AML-193 (cell line): ENCODE measurements at regions not wholly inside any gene's neighbourhood (a gene's known extent, or its start where the extent isn't known, plus 50 kb on each side); places are given as distances from the start of the nearest gene placed in this dataset.

ENCODE experiments used
- DNase-seq, 2 experiments: peaks; one replicate each; lab custom pipeline; 2025; lab: John Stamatoyannopoulos, UW

DNA sequence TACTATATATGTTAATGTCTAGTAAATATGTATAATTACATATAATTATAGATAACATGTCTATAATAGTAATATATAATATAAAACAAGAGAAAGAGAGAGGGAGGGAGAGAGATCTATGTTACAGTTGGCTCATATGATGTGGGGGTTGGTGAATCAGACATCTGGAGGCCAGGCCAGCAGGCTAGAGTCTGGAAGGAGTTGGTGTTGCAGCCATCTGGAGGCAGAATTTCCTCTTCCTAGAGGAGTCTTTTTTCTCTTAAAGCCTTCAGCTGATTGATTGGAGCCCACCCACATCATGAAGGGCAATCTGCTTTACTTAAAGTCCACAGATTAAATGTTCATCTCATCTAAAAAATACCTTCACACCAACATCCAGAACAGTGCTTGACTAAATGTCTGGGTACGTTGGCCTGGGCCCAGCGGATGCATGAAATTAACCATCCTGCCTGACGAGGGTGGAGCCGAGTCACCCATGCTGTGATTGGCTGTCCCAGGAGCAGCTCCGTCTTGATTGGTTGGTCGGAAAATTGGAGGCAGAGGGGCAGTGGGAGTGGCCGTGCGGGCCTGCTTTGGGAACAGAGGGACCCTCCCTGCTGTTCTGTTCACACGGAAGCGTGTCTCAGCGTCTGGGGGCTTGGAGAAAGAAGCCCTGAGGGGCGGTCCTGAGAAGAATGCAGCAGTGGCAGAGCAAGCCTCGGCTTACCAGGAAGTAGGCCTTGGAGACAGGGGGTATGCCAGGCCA, 392.4 kb downstream of the QKI start:
- DNase-seq: no peak

GRCh38 chr6:163804991-163805390, 390.5 kb downstream of the QKI start:
- DNase-seq: no peak

DNA sequence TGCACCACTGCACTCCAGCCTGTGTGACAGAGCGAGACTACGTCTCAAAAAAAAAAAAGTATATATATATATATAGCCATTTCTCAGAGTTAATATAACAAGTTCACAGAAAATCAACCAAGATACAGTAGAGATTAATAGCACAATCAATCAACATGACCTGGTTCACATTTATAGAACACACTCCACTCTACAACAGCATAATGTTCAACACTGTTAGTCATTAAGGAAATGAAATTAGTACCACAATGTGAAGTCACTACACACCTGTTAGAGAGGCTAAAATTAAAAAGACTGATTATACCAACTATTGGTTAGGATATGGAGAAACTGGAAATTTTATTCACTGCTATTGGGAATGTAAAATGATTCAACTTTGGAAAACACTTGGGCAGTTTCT, 387.7 kb downstream of the QKI start:
- DNase-seq: no peak

- DNase-seq: no peak
Observed at GRCh38 chr6:163797296-163797845, 382.9 kb downstream of the QKI start.

DNA sequence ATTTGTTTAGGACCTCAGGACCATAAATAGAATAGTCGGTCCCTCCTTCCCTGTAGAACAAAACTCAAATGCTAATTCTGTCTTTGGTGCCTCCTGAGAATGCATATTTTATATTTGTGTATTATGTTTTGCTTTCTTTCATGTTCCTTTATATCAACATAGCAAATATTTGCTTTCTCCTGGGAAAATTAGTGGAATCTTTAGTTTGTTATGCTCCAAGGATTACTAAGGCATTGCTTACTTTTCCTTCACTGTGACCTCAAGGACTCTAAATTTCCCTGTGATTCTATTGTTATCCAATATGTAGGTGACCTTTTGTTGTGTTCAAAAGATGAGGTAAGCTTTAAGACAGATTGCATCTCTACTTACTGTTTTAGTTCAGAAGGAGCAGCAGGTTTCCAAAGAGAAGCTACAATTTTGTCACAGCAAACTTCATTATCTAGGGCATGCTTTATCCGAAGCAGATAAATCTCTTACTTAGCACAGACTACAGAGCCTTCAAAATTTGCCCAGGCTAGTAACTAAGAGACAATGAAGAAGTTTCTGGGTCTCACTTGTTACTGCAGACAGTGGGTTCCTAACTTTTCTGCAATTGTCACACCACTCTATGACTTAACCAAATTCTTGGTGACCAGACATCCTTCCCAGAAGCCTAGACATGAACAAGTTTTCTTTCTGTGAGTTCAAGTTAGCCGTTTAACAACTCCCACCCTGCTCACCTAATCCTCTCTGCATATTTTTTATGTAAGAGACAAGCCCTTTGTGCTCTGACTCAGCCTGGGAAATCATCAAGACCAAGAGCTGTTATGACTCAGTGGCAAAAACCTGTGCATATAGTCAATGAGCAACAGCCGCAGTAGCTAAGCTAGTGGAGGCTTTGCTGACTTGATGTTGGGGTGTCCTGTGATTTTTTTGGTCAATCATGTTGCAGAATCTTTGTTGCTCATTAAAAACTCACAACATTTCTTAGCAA, 378.8 kb downstream of the QKI start:
- DNase-seq: no peak

DNA sequence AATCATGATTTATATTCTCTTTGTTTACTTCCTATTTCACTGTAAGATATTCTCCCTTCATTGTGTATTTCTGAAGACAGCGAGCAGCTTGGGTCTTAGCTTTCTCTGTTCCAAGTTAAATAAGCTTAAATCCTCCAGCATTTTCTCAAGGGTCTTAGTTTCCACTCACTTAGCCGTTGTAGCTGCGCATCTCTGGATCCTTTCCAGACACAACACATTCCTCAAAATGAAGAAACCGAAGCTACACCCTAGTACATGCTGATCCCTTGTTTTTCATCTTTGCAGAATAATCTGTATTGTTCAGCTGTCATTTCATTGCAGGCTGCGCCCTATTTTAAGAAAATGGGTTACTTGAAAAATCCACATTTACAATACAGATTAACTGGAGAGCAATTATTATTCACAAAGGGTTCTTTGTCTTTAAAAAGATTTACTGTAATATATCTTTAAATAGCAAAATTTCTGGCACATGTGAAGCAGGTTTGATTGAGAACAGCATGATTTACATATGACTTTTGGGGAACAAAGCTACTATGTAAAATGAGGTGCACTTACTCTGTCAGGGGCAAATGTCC, 375.8 kb downstream of the QKI start:
- no peak for DNase-seq

DNA sequence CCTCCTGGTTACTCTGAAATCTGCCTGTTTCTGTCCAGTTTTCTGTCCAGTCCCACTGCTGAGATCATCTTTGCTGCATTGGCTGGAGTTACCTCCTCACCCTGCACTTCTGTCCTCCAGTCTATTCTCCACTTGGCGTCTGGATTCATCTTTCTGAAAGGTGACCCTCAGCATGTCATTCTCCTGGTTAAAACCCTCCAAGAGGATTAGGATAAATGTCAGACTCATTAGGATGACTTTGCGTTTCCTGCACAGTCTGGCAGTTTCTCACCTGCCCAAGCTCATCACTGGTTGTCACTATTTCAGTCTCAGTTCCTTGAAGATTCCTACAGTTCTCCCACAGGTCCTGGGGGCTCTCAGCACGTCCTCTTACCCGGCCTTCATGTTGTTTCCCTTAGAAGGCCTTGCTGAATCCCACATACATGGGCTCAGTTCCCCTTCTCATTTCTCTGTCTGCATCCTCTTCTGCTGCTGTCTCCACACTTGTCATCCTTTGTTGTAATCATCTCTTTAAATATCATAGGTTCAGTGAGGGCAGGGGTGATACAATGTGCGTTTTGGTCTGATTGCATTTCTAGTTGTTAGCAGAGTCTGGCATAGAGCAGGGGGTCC, 374.8 kb downstream of the QKI start:
- DNase-seq: no peak

DNA sequence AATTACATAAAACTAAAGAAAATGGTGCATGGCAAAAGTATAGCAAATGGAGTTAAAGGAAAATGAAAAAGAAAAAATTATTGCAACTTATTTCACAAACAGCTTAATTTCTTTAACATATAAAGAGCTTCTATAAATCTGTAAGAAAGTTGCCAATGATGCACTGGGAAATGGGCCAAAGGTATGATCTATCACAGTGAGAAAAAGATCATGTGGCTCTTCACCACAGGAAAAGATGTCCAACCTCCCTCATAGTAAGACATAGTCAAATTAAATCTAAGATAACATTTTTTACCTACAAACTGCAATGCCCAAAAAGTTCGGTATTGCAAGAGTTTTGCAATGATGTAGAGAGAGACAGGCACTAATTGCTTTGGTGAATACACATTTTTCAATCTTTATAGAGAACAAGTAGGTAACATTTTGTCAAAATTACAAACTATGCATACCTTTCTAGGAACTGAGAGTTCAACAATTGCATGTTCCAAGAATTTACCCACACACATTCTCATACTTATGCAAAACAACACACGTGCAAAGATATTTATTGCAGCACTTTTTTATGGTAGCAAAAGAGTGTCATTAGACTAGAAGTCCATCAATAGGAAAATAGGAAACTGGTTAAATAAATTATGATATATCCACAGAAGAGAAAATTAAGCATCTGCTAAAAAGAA, 372.6 kb downstream of the QKI start:
- DNase-seq: no peak

- no peak for DNase-seq
Observed at GRCh38 chr6:163782436-163783003, 368.0 kb downstream of the QKI start.

GRCh38 chr6:163780994-163781393, 366.5 kb downstream of the QKI start:
- DNase-seq: no peak

DNA sequence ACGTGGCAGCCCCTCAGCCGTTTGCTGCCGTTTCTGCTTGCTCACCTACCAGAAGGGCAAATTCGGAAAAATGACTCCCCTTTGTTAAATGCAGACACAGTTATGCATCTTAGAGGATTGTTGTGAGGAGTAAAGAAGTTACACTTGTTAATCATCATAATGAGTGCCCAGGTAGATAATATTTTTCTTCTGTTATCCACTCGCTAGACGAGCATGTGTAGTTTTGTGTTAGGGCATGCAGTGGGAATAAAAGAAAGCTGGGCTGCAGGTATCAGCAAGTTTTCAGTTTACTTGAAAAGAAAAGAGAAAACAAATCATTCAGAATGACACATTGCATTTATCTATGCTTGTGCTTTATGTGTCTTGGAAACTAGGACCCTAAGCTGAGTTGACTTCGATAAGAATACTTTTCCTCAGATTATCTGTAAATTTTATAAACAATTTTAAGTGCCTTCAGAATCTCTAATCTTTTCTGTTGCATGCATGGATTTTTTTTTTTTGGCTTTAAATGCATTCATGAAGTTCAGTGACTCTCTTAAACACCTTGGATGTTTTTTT, 365.3 kb downstream of the QKI start:
- no peak for DNase-seq

DNA sequence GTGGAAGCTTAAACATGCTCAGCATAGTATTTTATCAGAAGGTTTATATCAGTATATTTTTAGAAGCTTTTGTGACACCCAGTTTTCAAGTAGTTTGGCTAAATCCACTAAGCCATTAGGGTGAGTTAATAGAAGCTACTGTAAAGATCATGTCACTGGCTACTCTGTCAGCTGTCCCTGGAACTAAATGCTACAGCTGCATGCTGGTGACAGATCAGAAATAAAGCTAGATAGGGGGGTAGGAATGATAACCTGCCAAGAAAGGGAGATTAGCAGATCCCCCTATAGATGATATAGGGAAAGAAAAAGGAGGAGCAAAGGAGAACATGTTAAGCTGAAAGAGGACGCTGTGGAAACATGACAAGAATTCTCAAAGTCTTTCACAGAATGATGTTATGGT, 363.2 kb downstream of the QKI start:
- DNase-seq: no peak

DNA sequence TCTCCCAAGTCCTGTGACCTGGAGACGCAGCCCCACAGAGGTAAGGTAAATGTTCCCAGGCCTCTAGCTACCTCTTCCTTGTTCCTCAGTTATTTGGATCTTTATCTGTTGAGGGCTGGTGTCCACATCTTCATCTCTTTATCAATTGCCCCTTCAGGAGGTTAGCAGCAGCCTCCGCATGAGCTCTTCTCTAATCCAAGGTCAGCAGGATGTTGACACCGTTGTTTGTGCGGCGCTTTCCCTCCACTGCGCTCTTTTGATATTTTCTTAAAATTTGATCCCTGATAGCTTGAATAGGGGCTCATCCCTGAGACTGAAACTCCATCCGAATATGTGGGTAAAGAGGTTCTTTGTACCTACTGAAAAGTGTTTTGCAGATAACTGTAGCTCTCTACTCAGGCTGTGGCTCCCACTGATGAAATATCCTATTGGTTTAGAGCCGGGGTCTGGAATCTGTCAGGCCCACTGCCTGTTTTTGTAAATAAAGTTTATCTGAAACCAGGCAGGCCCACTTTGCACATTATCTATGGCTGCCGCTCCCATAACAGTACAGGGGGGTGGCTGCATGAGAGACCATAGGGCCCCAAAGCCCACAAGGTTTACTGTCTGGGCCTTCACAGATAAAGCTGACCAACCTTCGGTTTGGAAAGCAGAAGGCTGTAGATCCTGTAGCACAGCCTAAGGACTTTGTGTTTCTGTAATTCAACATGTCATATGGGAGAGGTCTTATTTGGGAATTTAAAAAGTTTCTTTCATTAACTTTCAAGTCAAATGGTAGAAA, 362.6 kb downstream of the QKI start:
- no peak for DNase-seq

GRCh38 chr6:163776196-163776905, 361.8 kb downstream of the QKI start:
- DNase-seq: no peak

DNA sequence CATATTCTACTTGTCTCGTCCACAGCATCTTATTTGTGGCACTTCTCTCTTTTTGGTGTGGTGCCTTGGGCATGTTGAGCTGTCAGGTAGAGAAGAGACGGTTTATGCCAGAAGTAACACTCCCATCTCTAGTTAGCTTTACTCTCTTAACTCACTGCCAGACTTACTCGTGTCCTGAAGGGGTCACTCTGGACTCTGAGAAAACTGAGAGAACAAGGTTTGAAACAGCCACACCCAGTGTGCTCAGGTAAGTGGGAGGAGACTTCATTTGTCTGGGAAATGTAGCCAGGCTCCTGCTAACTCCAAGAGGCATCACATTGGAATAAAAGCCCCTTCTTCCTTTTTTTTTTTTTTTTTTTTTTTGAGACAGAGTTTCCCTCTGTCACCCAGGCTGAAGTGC, 360.8 kb downstream of the QKI start:
- no peak for DNase-seq

DNA sequence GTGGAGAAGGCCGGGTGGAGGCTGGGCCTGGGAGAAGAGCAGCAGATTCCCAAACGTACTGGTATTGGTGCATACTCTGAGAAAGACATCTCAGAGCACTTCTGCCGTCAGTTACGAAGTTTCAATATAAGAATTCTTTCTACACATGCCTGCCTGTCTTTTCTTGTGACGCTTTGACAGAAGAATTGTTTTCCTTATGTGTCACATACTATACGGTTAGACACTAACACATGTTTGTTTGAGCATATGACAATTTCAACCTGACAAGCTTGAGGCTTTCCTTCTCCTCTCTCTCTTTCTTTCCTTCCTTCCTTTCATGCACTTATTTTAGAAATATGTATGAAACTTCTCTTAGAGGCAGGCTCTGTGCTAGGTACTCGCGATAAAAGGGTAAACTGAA, 360.0 kb downstream of the QKI start:
- no peak for DNase-seq

GRCh38 chr6:163773646-163774045, 359.1 kb downstream of the QKI start:
- DNase-seq: no peak

DNA sequence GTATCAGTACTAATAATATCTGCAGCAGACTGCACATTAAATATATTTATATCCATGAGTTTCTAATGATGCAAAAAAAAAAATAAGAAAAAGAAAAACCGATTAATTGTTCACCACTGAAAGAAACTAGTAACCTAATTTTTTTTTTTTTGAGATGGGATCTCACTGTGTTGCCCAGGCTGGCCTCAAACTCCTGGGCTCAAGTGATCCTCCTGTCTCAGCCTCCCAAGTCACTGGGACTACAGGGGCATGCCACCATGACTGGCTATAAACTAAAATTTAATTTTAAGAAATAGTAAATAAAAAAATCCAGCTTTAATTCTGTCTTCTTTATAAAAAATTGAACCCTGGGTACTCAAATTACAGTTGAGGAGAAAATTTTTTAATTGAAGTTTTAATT, 358.2 kb downstream of the QKI start:
- no peak for DNase-seq

GRCh38 chr6:163771180-163771579, 356.7 kb downstream of the QKI start:
- no peak for DNase-seq
